NCI-H2171 treated with DMSO at 0.1 percent for 48 hours (cell line): ENCODE measurements at regions not wholly inside any gene's neighbourhood (a gene's known extent, or its start where the extent isn't known, plus 50 kb on each side); places are given as distances from the start of the nearest gene placed in this dataset.
A peak's percentile ranks its signal among the peaks of the same experiment; 100 is the strongest.
"Not testable (repeated sequence)": the region's sequence is repeated elsewhere in the genome, so short reads cannot be mapped to it uniquely, and the experiment has no call there.

ENCODE experiments used
- DNase-seq: peaks from one replicate; lab custom pipeline; 2025; lab: John Stamatoyannopoulos, UW

DNA sequence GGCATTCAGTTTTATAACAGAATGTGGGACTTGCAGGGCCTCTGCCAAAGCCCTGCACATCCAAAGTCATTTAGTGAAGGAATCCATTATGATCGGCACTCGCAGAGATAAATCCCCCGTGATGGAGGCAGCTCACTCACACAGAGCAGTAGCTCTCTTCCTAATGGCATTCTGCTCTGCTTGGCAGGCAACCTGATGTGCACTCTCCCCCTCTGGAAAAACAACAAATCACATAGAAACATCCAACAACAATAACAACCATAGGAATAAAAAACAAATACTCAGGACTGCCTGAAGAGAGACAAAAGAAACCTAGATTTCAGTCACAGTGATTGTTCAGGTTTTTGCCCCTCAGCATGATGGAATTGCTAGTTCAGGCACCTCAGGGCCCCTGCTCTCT lies 59.7 kb downstream of the NAA11 start:
- DNase-seq, result no peak

DNA sequence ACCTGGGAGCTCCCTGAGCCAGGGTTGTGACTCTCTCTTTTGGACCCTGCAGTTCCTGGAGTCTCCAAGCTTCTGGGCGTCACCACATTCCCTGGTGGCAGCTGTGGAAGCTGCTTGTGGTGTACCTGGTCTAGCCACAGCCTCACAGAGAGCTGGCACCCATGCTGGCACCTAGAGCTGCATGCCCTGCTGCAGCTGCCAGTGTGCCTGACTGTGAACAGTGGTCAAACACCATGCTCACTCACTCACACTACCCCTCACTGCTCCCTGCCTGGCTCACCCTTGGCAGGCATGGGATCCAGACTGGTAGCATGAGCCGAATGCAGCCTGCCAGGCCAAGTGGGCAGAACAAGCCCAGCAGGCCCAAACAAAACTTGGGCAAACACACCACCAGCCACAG lies 66.6 kb downstream of the NAA11 start:
- DNase-seq, result no peak

DNA sequence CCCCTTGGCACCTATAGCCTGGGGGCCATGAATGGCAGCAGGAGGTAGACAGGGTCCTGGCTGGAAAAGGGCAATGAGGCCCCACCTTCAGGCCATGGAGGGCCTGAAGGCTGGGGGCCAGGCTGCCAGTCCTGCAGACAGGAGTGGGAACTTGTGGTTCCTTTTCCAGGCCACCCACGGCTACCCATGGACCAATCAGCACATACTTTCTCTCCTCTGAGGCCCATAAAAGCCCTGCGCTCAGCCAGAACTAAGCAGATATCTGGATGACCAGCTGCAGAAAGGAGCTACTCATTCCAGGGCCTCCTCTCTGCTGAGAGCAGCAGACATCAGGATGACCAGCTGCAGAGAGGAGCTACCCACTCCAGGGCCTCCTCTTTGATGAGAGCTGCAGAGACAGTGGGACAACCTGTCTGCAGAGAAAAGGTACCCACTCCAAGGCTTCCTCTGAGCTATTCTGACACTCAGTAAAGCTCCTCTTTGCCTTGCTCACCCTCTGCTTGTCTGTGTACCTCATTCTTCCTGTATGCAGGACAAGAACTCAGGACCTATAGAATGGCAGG lies 67.2 kb downstream of the NAA11 start:
- no peak for DNase-seq

DNA sequence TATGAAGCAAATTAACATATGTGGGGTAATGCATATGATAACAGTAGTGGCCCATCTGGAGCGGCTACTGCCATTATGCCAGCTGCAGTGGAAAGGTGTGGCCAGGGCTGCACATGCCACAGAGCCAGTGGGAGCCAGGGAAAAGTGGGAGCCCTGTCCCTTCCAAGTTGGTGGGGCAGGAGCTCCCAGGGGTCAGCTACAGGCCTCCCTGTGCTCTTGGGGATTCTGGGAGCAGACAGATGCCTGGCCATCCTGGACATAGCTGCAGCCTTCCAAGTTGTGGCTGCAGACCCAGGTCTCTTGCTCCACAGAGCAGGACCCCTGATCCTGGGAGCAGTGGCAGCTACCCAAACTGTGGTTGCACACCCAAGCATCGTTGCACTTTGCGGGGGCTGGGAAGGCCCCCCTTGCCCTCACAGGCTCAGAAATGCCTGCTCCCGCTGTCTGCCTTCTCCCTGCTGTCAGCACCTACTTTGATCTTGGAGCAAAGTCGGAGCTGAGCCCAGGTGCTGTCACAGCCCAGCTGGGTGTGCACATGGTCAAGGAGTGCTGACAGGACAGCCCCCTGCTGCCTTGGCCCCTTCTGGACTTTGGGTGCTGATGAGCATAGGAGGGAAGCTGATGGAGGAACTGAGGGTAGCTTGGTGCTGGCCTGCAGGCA lies 67.8 kb downstream of the NAA11 start:
- no peak for DNase-seq

DNA sequence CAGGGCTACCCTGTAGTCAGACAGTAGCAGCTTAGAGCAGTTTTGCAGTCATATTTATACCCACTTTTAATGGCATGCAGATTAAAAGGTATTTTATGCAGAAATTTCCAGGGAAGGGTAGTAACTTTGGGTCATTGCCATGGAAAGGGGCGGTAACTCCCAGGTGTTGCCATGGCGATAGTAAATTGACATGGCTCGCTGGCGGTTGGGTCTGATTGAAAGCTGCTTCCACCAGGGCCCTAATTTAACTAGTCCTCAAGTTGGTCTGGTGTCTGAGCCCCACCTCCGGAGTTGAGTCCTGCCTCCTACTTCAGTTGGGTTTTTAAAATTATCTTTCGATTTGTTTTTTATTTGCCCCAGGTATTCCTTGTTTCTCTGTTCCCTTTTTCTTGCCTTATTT lies 70.1 kb downstream of the NAA11 start:
- DNase-seq, result no peak

DNA sequence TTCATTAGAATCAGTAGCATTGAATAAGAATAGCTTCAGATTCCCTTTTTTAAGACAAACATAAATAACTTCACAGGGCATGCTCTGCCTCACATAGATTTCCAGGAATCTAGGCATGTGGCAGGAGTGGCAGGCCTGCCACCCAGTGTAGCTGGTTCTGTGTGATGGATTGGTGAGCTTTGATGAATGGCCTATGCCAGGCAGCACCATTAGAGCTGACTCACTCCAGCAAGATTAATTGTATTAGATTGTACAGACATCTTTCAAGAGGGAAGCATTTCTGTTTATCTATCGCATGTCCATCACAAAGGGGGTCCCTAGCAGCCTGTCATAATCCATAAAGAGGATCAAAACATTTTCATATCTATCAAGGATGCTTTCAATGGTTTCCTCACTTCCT lies 71.9 kb downstream of the NAA11 start:
- no peak for DNase-seq

DNA sequence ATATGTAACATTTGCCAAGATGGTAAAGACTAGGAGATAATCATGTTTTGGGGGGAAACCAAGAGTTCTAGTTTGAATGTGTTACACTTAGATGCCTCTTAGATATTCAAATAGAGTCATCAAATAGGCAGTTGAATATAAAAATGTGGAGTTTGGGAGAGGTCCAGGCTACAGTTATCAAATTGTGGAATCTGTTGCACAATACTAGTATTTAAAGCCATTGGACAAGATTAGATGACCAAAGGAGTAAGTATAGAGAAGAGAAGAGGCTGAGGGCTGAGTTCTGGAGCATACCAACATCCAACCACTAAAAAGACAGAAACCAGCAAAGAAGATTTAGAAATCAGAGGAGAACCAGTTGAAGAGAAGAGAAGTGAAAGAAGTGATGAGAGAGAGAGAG lies 72.7 kb downstream of the NAA11 start:
- DNase-seq, result no peak

DNA sequence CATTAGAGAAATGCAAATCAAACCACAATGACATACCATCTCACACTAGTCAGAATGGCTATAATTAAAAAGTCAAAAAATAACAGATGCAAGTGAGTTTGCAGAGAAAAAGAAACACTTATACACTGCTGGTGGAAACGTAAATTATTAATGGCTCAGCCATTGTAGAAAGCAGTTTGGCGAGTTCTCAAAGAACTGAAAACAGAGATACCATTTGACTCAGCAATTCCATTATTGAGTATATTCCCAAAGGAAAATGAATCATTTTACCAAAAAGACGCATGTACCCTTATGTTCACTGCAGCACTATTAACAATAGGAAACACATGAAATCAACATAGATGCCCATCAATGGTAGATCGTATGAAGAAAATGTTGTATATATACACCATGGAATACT lies 75.0 kb downstream of the NAA11 start:
- no peak for DNase-seq

DNA sequence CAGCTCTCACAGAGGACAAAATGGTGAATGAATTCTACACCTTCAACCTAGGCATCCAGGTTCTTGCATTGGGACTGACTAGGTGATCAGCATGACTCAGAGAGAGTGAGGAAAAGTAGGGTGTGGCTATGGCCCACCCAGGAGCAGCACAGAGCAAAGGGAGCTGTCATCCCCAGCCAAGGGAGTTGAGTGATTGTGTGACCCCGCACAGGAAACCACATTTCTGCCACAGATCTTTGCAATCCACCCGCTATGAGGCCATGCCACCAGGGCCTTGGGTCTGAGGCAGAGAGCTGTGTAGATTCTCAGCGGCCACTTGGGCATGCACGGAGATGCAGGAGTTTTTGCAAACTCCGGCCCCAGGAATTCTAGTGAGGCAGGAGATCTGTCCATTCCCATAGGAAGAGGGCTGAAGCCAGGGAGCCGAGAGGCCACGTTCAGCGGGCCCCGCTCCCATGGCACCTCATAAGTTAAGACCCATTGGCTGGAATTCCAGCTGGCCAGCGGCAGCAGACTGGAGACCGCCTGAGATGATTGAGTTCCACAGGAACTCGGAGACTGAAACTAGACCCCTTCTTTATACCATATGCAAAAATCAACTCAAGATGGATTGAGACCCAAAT lies 75.9 kb downstream of the NAA11 start:
- DNase-seq, result no peak

DNA sequence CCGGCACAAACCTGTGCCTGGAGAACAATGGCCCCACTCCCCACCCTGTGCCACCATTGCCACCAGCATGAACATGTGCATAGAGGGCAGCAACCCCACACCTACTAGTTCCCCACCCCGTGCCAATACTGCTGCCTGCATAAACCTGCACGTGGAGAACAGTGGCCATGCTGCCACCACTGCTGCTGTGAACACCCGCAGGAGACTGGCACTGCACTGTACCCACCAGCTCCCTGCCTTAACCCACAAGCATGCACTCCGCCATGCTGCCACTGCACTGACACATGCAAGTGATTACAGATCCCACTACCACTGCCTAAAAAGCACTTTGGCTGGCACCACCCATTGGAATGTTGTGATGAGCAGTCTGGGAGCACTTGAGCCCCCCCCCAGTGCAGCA lies 77.3 kb downstream of the NAA11 start:
- DNase-seq, result no peak

DNA sequence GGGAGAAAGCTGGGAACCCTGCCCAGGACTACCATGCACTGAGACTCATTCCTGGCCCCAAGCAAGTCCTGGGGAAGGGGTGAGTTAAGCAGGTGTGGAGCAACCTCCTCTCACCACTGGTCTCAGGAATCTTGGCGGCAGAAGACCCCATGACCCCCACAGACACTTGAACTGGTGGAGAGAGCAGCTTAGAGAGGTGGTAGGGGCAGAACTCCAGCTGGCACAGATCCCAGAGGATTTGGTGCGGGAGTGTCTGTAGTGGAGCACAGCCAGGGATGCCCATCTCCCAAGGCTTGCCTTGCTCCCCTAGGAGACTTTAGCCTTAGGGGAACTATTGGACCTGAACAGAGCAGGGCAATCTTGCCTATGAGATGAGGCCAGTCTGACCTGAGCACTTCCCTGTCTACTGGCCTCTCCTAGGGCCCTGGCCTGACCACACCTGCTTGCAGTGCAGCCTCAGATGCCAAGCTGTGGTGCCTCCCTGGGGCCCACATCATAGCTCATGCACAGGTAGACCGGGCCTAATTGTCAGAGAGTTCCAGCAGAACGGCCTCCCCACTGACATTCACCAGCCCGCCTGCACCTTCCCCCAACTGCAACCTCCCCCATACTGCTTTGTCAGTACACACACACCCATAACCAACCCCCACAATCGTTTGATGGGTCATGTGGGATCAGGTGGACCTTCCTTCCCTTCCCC lies 78.0 kb downstream of the NAA11 start:
- DNase-seq, result no peak

DNA sequence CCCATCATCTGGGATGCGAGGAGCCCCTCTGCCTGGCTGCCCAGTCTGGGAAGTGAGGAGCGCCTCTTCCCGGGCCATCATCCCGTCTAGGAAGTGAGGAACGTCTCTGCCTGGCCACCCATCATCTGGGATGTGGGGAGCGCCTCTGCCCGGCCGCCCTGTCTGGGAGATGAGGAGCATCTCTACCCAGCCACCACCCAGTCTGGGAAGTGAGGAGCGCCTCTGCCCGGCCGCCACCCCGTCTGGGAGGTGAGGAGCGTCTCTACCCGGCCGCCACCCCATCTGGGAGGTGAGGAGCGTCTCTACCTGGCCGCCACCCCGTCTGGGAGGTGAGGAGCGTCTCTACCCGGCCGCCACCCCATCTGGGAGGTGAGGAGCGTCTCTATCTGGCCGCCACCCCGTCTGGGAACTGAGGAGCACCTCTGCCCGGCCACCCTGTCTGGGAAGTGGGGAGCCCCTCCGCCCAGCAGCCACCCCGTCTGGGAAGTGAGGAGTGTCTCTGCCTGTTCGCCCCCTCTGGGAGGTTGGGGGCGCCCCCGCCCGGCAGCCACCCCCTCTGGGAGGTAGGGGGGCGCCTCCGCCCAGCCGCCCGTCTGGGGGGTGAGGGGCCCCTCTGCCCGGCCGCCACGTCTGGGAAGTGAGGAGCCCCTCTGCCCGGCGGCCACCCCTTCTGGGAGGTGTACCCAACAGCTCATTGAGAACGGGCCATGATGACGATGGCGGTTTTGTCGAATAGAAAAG lies 80.5 kb downstream of the NAA11 start:
- DNase-seq, result not testable (repeated sequence)

DNA sequence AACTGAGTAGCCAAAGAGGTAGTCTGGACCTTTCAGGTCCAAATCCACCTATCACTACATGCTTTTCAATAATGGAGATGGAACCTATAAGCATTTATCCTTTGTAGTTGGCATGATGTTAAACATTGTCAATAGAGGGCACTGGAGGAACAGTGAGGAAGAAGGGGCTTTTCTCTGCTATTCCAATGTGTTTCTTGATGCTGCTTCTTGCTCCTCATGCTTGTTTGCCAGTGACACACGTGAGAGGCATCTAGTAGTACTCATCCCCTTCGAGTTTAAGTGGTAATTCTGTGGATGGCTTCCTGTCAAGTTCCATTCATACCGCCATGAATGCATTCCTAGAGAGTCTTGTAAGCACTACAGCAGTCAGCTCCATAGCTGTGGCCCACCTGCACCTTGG lies 84.0 kb downstream of the NAA11 start:
- peak; percentile 52 for DNase-seq

DNA sequence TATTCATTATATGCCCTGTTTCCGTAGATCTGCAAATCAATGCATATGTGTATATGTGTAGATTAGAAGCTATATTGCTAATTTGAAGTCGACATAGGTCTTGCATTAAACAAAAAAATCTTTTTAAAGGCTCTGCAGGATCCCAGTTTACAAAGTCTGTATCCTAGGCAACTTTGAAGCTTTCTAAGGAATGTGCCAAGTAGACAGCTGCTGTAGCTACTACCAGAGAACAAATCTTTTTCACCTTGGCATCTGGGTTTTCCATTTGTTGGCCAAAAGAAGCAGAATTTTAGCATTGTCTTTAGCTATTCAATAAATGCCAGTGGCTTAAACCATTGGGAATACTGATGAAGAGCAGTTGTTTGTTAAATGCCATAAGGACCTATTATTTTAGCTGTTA lies 88.0 kb downstream of the NAA11 start:
- DNase-seq, result peak; percentile 50

DNA sequence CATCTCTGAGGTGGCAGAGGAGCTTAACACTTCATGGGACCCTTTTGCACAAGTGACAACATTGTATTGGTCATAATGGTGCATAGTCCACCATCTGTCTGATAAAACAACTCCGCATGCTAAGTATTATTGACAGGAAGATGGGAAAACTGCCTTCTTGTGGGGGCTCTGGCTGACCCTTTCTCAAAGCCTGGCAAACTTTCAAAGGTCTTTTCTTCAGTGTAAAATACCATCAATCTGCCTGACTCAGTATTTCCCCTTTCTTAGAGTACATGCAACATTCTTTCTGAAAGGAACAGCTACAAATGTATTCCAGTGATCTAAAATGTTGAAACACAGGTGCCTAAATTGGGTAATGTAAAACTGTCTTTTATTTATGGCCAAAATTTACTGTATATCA lies 89.1 kb downstream of the NAA11 start:
- DNase-seq, result no peak

DNA sequence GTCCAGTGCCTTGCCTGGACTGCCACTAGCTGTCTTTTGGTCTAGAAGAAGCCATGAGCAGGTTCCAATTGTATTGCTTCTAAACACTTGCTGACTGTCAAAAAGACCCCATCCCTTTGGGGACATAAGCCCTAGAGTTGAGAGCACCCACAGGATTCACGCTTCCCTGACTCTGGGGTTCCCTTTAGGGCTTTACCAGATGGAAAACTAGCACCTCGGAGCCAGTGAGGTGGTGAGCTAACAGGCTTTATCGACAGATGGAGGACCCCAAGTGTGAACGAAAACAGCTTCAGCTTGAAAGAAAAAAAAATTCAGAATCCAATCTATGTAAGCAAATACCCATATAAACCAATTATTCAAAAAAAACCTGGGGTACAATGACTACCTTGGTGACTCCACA lies 90.8 kb downstream of the NAA11 start:
- peak; percentile 91 for DNase-seq

DNA sequence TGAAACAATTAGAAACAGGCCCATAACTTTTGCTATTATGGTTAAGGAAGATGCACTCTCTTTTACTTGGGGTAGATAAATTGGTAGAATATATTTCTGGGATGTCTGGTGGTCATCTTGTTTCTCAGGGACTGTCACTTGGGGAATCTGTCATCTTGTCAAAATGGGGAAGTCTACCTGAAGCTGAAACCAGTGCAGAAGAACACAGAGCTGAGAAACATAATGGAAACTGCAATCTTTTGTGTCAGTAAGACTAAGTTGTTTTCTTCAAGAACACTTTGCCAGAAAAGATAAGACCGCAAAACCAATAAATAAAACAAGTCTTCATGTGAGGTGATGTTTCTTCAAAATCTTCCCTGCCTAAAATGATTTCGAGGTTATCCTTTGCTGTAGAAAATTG lies 92.0 kb downstream of the NAA11 start:
- no peak for DNase-seq

DNA sequence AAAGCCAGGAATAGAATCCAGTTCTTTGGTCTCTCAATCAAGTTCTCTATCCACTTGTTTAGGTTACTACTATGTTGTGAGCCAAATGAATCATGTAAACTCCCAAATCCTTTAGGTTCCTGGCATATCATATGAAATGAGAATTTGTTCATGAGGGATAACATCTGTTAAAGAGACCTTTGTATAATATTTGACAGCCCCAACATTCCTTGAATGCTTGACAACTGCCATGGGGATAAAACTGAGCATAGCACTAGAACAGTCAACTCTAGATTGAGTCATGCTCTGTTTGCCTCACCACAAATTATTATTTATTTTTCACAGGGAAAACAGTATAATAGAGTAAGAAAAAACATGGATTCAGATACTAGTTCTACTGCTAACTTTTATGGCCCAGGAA lies 93.3 kb downstream of the NAA11 start:
- no peak for DNase-seq

DNA sequence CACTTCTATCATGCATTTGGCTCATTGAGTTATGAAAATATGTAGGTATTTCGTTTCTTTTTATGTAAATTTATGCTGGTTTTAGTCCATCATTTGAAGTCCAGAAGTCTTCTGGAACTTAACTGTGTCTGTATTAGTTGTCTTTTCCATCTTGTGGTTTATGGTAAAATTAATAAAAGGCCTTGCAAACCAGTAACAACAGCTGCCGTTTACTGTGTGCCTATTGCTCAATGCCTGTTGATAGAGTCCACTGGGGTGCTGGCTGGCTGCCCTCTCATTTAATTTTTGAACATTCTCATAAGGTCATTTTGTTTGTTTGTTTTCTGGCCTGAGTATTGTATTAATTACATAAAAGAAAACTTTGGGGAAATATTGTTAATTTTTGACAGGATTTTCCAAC lies 98.0 kb downstream of the NAA11 start:
- no peak for DNase-seq

DNA sequence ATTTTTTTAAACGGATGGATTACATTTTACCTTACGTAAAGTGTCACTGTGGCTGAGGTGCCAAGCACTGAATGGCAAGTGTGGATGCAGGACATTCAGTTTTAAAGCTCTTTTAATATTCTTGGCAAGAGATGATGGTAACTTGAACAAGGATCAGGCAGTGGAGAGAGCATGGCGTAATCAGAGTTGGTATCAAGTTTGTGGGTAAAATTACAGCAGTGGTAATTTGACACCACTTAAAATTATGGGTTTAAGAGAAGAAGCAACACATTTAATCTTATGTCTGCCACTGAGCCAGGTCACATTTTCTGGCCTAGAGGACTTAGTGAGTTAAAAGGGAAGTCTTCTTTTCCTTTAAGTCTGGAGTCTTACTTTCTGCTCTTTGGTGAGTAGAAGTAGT lies 100.5 kb downstream of the NAA11 start:
- DNase-seq, result peak; percentile 49

DNA sequence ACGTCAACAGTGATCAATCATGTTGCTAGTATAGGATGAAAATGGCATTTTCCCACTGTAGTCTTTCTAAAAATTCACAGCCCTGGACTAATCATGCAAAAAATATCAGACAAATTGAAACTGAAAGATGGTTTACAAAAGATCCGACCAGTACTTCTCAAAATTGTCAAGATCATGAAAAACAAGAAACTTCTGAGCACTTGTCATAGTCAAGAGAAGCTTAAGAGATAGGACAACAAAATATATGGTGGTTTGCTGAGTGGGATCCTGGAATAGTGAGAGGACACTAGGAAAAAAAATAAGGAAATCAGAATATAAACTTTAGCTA lies 101.1 kb downstream of the NAA11 start:
- DNase-seq, result no peak

DNA sequence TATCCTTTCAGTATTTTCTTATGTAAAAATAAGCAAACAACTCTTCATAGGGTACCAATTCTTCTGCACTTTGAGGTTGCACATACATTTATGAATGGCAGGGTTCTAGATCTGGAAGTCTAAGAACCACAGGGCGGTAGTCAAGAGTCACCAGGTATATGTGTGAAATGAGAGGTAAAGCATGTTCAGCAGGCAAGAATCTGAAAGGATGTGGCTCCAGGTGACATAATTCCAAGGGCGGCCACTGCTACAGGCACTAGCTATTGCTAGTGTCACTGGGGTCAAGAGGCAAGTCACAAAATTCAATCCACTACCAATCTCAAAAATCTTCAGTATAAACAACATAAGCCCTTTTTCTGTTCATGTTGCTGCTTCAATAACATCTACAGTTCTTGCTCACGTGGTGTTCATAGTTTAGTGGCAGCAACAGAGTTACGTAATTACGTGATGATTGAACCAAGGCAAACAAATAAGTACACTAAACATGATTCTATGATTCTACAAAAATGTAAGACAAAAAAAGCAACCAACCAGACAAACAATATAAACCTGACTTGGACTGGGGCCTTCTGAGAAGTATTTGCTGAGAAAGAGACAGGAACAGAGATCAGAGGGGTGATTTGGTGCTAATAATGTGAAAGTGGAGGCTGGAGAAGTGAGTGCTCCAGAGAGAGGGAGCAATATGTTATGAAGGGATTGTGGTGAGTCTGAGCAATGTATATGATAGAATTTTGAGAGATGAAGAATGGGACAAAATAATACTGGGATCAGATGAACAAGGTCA lies 101.7 kb downstream of the NAA11 start:
- no peak for DNase-seq
